ENCODE measurements at regions not wholly inside any gene's neighbourhood (a gene's known extent, or its start where the extent isn't known, plus 50 kb on each side); places are given as distances from the start of the nearest gene placed in this dataset.

GRCh38 chr2:187655001-187655400 is 100.8 kb upstream of the TFPI start:
- no peak for TF ChIP-seq POLR2A (IDR thresholded peaks at IDR 0.05)
- TF ChIP-seq, protein P1, sequence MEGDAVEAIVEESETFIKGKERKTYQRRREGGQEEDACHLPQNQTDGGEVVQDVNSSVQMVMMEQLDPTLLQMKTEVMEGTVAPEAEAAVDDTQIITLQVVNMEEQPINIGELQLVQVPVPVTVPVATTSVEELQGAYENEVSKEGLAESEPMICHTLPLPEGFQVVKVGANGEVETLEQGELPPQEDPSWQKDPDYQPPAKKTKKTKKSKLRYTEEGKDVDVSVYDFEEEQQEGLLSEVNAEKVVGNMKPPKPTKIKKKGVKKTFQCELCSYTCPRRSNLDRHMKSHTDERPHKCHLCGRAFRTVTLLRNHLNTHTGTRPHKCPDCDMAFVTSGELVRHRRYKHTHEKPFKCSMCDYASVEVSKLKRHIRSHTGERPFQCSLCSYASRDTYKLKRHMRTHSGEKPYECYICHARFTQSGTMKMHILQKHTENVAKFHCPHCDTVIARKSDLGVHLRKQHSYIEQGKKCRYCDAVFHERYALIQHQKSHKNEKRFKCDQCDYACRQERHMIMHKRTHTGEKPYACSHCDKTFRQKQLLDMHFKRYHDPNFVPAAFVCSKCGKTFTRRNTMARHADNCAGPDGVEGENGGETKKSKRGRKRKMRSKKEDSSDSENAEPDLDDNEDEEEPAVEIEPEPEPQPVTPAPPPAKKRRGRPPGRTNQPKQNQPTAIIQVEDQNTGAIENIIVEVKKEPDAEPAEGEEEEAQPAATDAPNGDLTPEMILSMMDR (IDR thresholded peaks at IDR 0.05), result no peak
